ENCODE measurements at regions not wholly inside any gene's neighbourhood (a gene's known extent, or its start where the extent isn't known, plus 50 kb on each side); places are given as distances from the start of the nearest gene placed in this dataset.
A peak's percentile ranks its signal among the peaks of the same experiment; 100 is the strongest.

GRCh38 chr10:105857268-105858264 lies 1216.5 kb downstream of the SORCS3 start:
- H3K27ac ChIP-seq (ENCODE audit: low read depth in 2 of 2, low read length in 2 of 2) = no peak overlapping the region
- H3K9me3 ChIP-seq (ENCODE audit: control insufficient read depth in 2 of 2, low read length in 2 of 2) = no peaks in the 10 kb centered on the region
- no peaks in the 10 kb centered on the region for H3K36me3 ChIP-seq (ENCODE audit: control insufficient read depth in 2 of 2, insufficient read depth in 2 of 2, low read length in 2 of 2)
- no peak overlapping the region for H3K4me3 ChIP-seq (ENCODE audit: low read length in 2 of 2)
- no peak overlapping the region for H3K9ac ChIP-seq (ENCODE audit: low read depth in 1 of 2, low read length in 2 of 2)
- H3K4me1 ChIP-seq (ENCODE audit: control insufficient read depth in 2 of 2, insufficient read depth in 2 of 2, low read length in 2 of 2) = no peaks in the 10 kb centered on the region
- H3K27me3 ChIP-seq (ENCODE audit: control insufficient read depth in 2 of 2, insufficient read depth in 2 of 2, low read length in 2 of 2) = no peaks in the 10 kb centered on the region

GRCh38 chr10:105855791-105856190 lies 1214.7 kb downstream of the SORCS3 start:
- no peaks in the 10 kb centered on the region for H3K9me3 ChIP-seq (ENCODE audit: control insufficient read depth in 2 of 2, low read length in 2 of 2)
- H3K36me3 ChIP-seq (ENCODE audit: control insufficient read depth in 2 of 2, insufficient read depth in 2 of 2, low read length in 2 of 2) = no peaks in the 10 kb centered on the region
- no peak overlapping the region for H3K9ac ChIP-seq (ENCODE audit: low read depth in 1 of 2, low read length in 2 of 2)
- no peaks in the 10 kb centered on the region for H3K27me3 ChIP-seq (ENCODE audit: control insufficient read depth in 2 of 2, insufficient read depth in 2 of 2, low read length in 2 of 2)
- H3K4me1 ChIP-seq (ENCODE audit: control insufficient read depth in 2 of 2, insufficient read depth in 2 of 2, low read length in 2 of 2) = no peaks in the 10 kb centered on the region
- no peak overlapping the region for H3K27ac ChIP-seq (ENCODE audit: low read depth in 2 of 2, low read length in 2 of 2)
- H3K4me3 ChIP-seq (ENCODE audit: low read length in 2 of 2) = no peak overlapping the region

GRCh38 chr10:105844676-105845570 lies 1203.8 kb downstream of the SORCS3 start:
- H3K4me1 ChIP-seq (ENCODE audit: control insufficient read depth in 2 of 2, insufficient read depth in 2 of 2, low read length in 2 of 2) = no peaks in the 10 kb centered on the region
- no peak overlapping the region for H3K27ac ChIP-seq (ENCODE audit: low read depth in 2 of 2, low read length in 2 of 2)
- no peak overlapping the region for H3K4me3 ChIP-seq (ENCODE audit: low read length in 2 of 2)
- no peaks in the 10 kb centered on the region for H3K36me3 ChIP-seq (ENCODE audit: control insufficient read depth in 2 of 2, insufficient read depth in 2 of 2, low read length in 2 of 2)
- H3K9ac ChIP-seq (ENCODE audit: low read depth in 1 of 2, low read length in 2 of 2) = no peak overlapping the region
- no peaks in the 10 kb centered on the region for H3K9me3 ChIP-seq (ENCODE audit: control insufficient read depth in 2 of 2, low read length in 2 of 2)
- H3K27me3 ChIP-seq (ENCODE audit: control insufficient read depth in 2 of 2, insufficient read depth in 2 of 2, low read length in 2 of 2) = no peaks in the 10 kb centered on the region

- H3K9me3 ChIP-seq (ENCODE audit: control insufficient read depth in 2 of 2, low read length in 2 of 2) = no peaks in the 10 kb centered on the region
- no peaks in the 10 kb centered on the region for H3K27me3 ChIP-seq (ENCODE audit: control insufficient read depth in 2 of 2, insufficient read depth in 2 of 2, low read length in 2 of 2)
- H3K4me3 ChIP-seq (ENCODE audit: low read length in 2 of 2) = no peak overlapping the region
- no peak overlapping the region for H3K9ac ChIP-seq (ENCODE audit: low read depth in 1 of 2, low read length in 2 of 2)
- no peak overlapping the region for H3K27ac ChIP-seq (ENCODE audit: low read depth in 2 of 2, low read length in 2 of 2)
- H3K4me1 ChIP-seq (ENCODE audit: control insufficient read depth in 2 of 2, insufficient read depth in 2 of 2, low read length in 2 of 2) = no peaks in the 10 kb centered on the region
- no peaks in the 10 kb centered on the region for H3K36me3 ChIP-seq (ENCODE audit: control insufficient read depth in 2 of 2, insufficient read depth in 2 of 2, low read length in 2 of 2)
Observed at GRCh38 chr10:105844241-105844640, 1203.2 kb downstream of the SORCS3 start.

GRCh38 chr10:105843786-105844185 lies 1202.7 kb downstream of the SORCS3 start:
- Histone ChIP-seq H3K36me3 (ENCODE audit: control insufficient read depth in 2 of 2, insufficient read depth in 2 of 2, low read length in 2 of 2) (no peaks in the 10 kb centered on the region), H3K4me1 (ENCODE audit: control insufficient read depth in 2 of 2, insufficient read depth in 2 of 2, low read length in 2 of 2) (no peaks in the 10 kb centered on the region), H3K9ac (ENCODE audit: low read depth in 1 of 2, low read length in 2 of 2) (no peak overlapping the region), H3K9me3 (ENCODE audit: control insufficient read depth in 2 of 2, low read length in 2 of 2) (no peaks in the 10 kb centered on the region), H3K4me3 (ENCODE audit: low read length in 2 of 2) (no peak overlapping the region), H3K27me3 (ENCODE audit: control insufficient read depth in 2 of 2, insufficient read depth in 2 of 2, low read length in 2 of 2) (no peaks in the 10 kb centered on the region), H3K27ac (ENCODE audit: low read depth in 2 of 2, low read length in 2 of 2) (no peak overlapping the region)

- no peaks in the 10 kb centered on the region for H3K27me3 ChIP-seq (ENCODE audit: control insufficient read depth in 2 of 2, insufficient read depth in 2 of 2, low read length in 2 of 2)
- no peaks in the 10 kb centered on the region for H3K9me3 ChIP-seq (ENCODE audit: control insufficient read depth in 2 of 2, low read length in 2 of 2)
- no peaks in the 10 kb centered on the region for H3K4me1 ChIP-seq (ENCODE audit: control insufficient read depth in 2 of 2, insufficient read depth in 2 of 2, low read length in 2 of 2)
- no peak overlapping the region for H3K9ac ChIP-seq (ENCODE audit: low read depth in 1 of 2, low read length in 2 of 2)
- no peak overlapping the region for H3K27ac ChIP-seq (ENCODE audit: low read depth in 2 of 2, low read length in 2 of 2)
- H3K36me3 ChIP-seq (ENCODE audit: control insufficient read depth in 2 of 2, insufficient read depth in 2 of 2, low read length in 2 of 2) = no peaks in the 10 kb centered on the region
- H3K4me3 ChIP-seq (ENCODE audit: low read length in 2 of 2) = no peak overlapping the region
Observed at GRCh38 chr10:105840288-105840770, 1199.2 kb downstream of the SORCS3 start.

- Histone ChIP-seq H3K27me3 (ENCODE audit: control insufficient read depth in 2 of 2, insufficient read depth in 2 of 2, low read length in 2 of 2) (no peaks in the 10 kb centered on the region), H3K36me3 (ENCODE audit: control insufficient read depth in 2 of 2, insufficient read depth in 2 of 2, low read length in 2 of 2) (no peaks in the 10 kb centered on the region), H3K9ac (ENCODE audit: low read depth in 1 of 2, low read length in 2 of 2) (no peak overlapping the region), H3K4me3 (ENCODE audit: low read length in 2 of 2) (peak overlapping the region in 1 of 2 donors; percentile 49), H3K9me3 (ENCODE audit: control insufficient read depth in 2 of 2, low read length in 2 of 2) (no peaks in the 10 kb centered on the region), H3K4me1 (ENCODE audit: control insufficient read depth in 2 of 2, insufficient read depth in 2 of 2, low read length in 2 of 2) (no peaks in the 10 kb centered on the region), H3K27ac (ENCODE audit: low read depth in 2 of 2, low read length in 2 of 2) (no peak overlapping the region)
Observed at GRCh38 chr10:105838392-105838791, 1197.3 kb downstream of the SORCS3 start.

GRCh38 chr10:105837951-105838350 lies 1196.9 kb downstream of the SORCS3 start:
- Histone ChIP-seq H3K4me3 (ENCODE audit: low read length in 2 of 2) (peak overlapping the region; percentile 14 to 49), H3K9ac (ENCODE audit: low read depth in 1 of 2, low read length in 2 of 2) (no peak overlapping the region), H3K36me3 (ENCODE audit: control insufficient read depth in 2 of 2, insufficient read depth in 2 of 2, low read length in 2 of 2) (no peaks in the 10 kb centered on the region), H3K27me3 (ENCODE audit: control insufficient read depth in 2 of 2, insufficient read depth in 2 of 2, low read length in 2 of 2) (no peaks in the 10 kb centered on the region), H3K4me1 (ENCODE audit: control insufficient read depth in 2 of 2, insufficient read depth in 2 of 2, low read length in 2 of 2) (no peaks in the 10 kb centered on the region), H3K9me3 (ENCODE audit: control insufficient read depth in 2 of 2, low read length in 2 of 2) (no peaks in the 10 kb centered on the region), H3K27ac (ENCODE audit: low read depth in 2 of 2, low read length in 2 of 2) (no peak overlapping the region)

GRCh38 chr10:105834261-105835059 lies 1193.4 kb downstream of the SORCS3 start:
- H3K9me3 ChIP-seq (ENCODE audit: control insufficient read depth in 2 of 2, low read length in 2 of 2) = no peaks in the 10 kb centered on the region

More at GRCh38 chr10:105834261-105835059, 1193.4 kb downstream of the SORCS3 start:
- H3K9ac ChIP-seq (ENCODE audit: low read depth in 1 of 2, low read length in 2 of 2) = no peak overlapping the region
- no peaks in the 10 kb centered on the region for H3K27me3 ChIP-seq (ENCODE audit: control insufficient read depth in 2 of 2, insufficient read depth in 2 of 2, low read length in 2 of 2)
- no peak overlapping the region for H3K4me3 ChIP-seq (ENCODE audit: low read length in 2 of 2)
- H3K4me1 ChIP-seq (ENCODE audit: control insufficient read depth in 2 of 2, insufficient read depth in 2 of 2, low read length in 2 of 2) = no peaks in the 10 kb centered on the region
- no peaks in the 10 kb centered on the region for H3K36me3 ChIP-seq (ENCODE audit: control insufficient read depth in 2 of 2, insufficient read depth in 2 of 2, low read length in 2 of 2)
- H3K27ac ChIP-seq (ENCODE audit: low read depth in 2 of 2, low read length in 2 of 2) = no peak overlapping the region

Data from mucosa of rectum (tissue), 2 donors.